BJ (cell line): ENCODE measurements at regions not wholly inside any gene's neighbourhood (a gene's known extent, or its start where the extent isn't known, plus 50 kb on each side); places are given as distances from the start of the nearest gene placed in this dataset.

Experiments
- CTCF ChIA-PET: fragments of 350-600 bp; formaldehyde crosslinking; extraction: SDS; loops from one replicate; lab custom pipeline; 2021; ENCODE audit warnings: antibody characterized with exemption, inconsistent platforms; lab: Yijun Ruan, JAX
- POLR2A ChIA-PET: fragments of 300-600 bp; sonication (Branson Sonifier 250); formaldehyde crosslinking; extraction: SDS; loops from one replicate; lab custom pipeline; 2021; ENCODE audit warnings: antibody characterized with exemption; lab: Charles Lee
- DNase-seq: peaks from one replicate; pipeline ENCODE4 v3.0.0-alpha.2; 2011; ENCODE audit warnings: low read depth
- H3K27me3 ChIP-seq: 2 replicates; pipeline ENCODE4 v1.6.0; 2011; ENCODE audit warnings: low read length; ENCODE audit not compliant: control insufficient read depth, insufficient read depth
- H3K36me3 ChIP-seq: 2 replicates; pipeline ENCODE4 v1.5.1; 2011; ENCODE audit warnings: low read length; ENCODE audit not compliant: control insufficient read depth, insufficient read depth
- H3K4me3 ChIP-seq: 2 replicates; pipeline ENCODE4 v1.5.1; 2011; ENCODE audit warnings: low read depth, mild to moderate bottlenecking, control low read depth, low read length
- TF ChIP-seq, protein P1 (sequence below): IDR thresholded peaks from 2 replicates; pipeline ENCODE4 v1.5.1; 2011; ENCODE audit warnings: low read depth, mild to moderate bottlenecking, control low read depth, inconsistent platforms, low read length, moderate library complexity; ENCODE audit not compliant: insufficient read depth

DNA sequence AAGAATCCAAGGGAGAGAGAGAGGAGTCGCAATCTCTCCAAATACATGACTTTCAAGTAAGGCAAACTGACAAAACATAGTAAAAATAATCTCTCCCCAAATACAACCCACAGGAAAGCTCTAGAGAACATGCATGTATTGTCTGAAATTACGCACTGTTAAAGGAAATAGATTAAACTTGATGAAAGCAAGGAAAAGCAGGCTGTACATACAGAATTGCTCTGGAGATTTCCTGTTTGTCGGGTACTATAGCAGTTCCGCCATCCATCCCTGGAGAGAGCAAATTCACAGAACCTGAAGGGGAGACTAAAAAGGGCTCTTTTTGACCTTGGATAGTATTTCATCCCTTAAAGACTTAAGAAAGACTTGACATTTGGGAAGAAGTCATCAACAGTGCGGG lies 170.2 kb upstream of the BET1 start:
- POLR2A ChIA-PET, result no interaction called here
- TF ChIP-seq, protein P1, sequence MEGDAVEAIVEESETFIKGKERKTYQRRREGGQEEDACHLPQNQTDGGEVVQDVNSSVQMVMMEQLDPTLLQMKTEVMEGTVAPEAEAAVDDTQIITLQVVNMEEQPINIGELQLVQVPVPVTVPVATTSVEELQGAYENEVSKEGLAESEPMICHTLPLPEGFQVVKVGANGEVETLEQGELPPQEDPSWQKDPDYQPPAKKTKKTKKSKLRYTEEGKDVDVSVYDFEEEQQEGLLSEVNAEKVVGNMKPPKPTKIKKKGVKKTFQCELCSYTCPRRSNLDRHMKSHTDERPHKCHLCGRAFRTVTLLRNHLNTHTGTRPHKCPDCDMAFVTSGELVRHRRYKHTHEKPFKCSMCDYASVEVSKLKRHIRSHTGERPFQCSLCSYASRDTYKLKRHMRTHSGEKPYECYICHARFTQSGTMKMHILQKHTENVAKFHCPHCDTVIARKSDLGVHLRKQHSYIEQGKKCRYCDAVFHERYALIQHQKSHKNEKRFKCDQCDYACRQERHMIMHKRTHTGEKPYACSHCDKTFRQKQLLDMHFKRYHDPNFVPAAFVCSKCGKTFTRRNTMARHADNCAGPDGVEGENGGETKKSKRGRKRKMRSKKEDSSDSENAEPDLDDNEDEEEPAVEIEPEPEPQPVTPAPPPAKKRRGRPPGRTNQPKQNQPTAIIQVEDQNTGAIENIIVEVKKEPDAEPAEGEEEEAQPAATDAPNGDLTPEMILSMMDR, result no peak
- CTCF ChIA-PET, result no interaction called here
- no peak for DNase-seq
- no peaks in the 10 kb centered on the region for H3K36me3 ChIP-seq
- no peaks in the 10 kb centered on the region for H3K27me3 ChIP-seq
- H3K4me3 ChIP-seq, result no peak overlapping the region

DNA sequence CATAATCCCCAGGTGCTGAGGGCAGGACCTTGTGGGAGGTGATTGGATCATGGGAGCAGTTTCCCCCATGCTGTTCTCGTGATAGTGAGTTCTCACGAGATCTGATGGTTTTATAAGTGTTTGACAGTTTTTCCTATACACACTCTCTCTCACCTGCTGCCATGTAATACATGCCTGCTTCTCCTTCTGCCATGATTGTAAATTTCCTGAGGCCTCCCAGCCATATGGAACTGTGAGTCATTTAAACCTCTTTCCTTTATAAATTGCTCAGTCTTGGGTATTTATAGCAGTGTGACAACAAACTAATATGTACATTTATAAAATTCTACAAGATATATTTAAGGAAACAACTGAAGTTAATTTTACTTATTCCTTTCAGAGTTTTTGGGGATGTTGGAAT lies 170.8 kb upstream of the BET1 start:
- no peak overlapping the region for H3K4me3 ChIP-seq
- no peaks in the 10 kb centered on the region for H3K27me3 ChIP-seq
- TF ChIP-seq, protein P1, result no peak
- no peaks in the 10 kb centered on the region for H3K36me3 ChIP-seq
- CTCF ChIA-PET, result no interaction called here
- DNase-seq, result no peak
- POLR2A ChIA-PET, result no interaction called here

DNA sequence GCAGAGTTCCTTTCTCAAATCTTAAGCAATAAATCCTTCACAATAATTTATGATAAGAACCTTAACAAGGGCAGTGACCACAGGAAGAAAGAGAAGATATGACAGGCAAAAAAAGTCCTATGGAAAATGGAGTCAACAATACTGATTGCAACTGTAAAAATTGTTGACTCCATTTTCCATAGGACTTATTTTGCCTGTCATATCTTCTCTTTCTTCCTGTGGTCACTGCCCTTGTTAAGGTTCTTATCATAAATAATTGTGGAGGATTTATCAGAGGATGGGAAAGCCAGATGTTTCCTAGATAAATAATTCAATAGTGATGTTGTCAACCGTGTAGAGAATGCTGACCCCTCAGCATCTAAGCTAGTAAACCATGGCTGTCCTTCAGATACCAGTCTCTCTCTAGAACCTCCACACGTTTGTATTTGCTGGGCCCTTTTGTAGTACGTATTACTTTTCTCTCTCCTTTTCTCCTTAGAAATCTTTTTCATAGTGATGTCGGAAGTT lies 172.6 kb upstream of the BET1 start:
- CTCF ChIA-PET, result no interaction called here

DNA sequence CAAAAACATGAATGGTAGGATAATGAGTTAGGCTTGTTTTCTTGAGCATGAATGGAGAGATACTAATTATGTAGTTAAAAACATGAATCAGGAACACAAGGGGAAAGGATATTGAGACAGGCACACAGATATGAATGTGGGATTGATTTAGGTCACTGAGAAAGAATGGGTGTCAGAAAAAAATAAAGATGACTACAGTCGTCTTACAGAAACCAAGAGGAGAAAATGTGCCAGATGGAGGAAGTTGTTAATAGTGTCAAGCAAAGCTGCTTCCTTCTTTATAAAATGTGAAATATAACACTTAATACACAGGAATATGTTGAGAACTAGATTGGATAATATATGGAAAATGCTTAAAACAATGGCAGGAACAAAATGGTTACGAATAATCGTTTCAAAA lies 173.3 kb upstream of the BET1 start:
- Histone ChIP-seq H3K4me3 (no peak overlapping the region), H3K27me3 (no peaks in the 10 kb centered on the region), H3K36me3 (no peaks in the 10 kb centered on the region)
- no peak for DNase-seq
- CTCF ChIA-PET, result interaction anchor here (1.4 kb wide), 1 partner anchor 22 kb away, joined by 3 read pairs; no protein-coding TSS in a partner anchor
- POLR2A ChIA-PET, result no interaction called here
- TF ChIP-seq, protein P1, result no peak

More for the DNA sequence above, 172.6 kb upstream of the BET1 start:
- H3K36me3 ChIP-seq, result no peaks in the 10 kb centered on the region
- TF ChIP-seq, protein P1, result no peak
- H3K4me3 ChIP-seq, result no peak overlapping the region
- POLR2A ChIA-PET, result no interaction called here
- no peaks in the 10 kb centered on the region for H3K27me3 ChIP-seq
- DNase-seq, result no peak

DNA sequence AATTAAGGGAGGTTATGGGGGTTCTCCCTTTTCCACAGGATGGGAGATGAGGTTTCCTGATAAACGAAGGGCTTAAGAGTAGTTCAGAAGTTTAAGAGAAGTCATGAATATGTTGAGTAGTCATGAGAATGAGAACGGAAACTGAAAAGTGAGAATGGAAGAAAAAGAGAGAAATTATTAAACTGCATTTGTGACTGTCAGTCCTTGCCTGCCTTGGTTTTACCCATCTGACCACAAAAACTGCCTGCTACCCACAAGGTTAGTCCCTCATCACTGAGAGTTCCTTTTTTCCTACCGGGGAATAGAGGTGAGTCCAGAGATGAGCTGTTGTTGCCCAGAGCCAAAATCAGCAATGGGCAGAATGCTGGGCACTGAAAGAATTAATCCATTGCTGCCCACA lies 174.1 kb upstream of the BET1 start:
- ChIA-PET CTCF (interaction anchor here (1.4 to 2.7 kb wide), 2 partner anchors 8 to 22 kb away, joined by 3 to 8 read pairs; no protein-coding TSS in a partner anchor), POLR2A (no interaction called here)
- H3K36me3 ChIP-seq, result no peaks in the 10 kb centered on the region
- H3K27me3 ChIP-seq, result no peaks in the 10 kb centered on the region
- H3K4me3 ChIP-seq, result no peak overlapping the region
- TF ChIP-seq, protein P1, result no peak
- DNase-seq, result no peak
